ENCODE measurements at regions not wholly inside any gene's neighbourhood (a gene's known extent, or its start where the extent isn't known, plus 50 kb on each side); places are given as distances from the start of the nearest gene placed in this dataset.

GRCh38 chr2:240324312-240325015 lies 111.0 kb upstream of the GPC1 start:
- DNase-seq = no peak

DNA sequence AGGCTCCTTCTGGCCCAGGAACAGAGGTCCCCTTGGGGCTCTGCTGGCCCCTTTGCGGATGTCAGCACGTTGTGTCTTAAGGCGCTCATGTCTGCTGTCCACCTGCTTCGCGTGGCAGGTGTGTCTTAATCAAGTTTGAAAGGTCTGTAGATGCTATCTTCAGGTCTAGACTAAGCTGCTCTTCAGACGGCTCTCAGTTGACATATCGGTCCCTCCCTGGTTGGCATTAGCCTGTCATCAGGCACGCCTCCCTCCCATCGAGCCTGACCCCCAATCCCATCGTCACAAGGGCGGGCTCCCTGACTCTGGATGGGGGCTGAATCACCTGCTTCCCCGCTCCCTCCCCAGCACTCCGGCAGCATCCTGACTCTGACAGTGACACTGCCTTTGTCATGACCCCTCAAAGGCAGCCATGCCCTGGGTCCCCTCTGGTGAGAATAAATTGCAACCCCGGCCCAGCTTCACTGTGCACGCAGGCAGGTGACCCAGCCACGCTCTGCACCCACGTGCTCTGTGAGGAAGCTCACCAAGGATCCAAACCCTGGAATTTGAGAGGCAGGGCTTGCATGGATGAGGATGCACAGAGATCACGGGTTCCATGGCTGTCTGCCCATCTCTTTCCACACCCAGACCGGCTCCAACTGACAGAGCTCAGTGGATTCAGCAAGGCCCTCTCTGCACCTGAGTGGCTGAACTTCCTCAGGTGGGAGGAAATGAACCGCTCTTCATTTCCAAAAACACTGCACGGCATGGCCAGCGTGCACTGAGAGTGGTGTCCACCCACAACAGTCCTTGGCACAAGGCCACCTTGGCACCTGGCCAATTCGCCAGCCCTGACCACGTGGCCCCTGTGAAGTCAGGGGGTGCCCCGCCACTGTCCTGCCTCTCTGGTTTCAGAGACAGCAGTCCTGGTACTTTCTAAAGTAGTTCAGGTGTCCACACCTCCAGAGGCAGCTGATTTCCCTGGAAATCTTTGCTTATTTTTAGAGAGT lies 110.2 kb upstream of the GPC1 start:
- peak in 1 of 2 donors; percentile 41 for DNase-seq

GRCh38 chr2:240326246-240326645 lies 109.2 kb upstream of the GPC1 start:
- DNase-seq = no peak

DNA sequence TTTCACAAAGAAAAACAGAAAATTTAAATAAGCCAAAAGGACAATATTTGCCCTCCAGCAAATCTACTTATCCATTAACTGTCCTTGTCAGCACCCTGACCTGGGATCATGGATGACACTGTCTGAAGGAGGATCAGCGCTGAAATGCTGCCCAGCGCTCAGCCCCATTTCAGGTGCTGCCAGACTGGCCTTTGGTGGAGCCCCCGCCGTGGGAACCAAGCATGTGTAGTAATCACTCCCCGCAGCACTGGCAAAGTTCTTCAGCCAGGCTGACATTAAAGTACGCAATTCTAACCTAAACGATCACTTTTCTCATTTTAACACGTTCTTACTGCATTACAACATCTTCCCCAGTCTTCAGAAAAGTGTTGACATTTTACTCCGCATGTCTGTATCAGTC lies 108.6 kb upstream of the GPC1 start:
- no peak for DNase-seq

- no peak for DNase-seq
Measured at GRCh38 chr2:240327566-240327965, 107.9 kb upstream of the GPC1 start.

- no peak for DNase-seq
Measured at GRCh38 chr2:240328526-240328925, 106.9 kb upstream of the GPC1 start.

DNA sequence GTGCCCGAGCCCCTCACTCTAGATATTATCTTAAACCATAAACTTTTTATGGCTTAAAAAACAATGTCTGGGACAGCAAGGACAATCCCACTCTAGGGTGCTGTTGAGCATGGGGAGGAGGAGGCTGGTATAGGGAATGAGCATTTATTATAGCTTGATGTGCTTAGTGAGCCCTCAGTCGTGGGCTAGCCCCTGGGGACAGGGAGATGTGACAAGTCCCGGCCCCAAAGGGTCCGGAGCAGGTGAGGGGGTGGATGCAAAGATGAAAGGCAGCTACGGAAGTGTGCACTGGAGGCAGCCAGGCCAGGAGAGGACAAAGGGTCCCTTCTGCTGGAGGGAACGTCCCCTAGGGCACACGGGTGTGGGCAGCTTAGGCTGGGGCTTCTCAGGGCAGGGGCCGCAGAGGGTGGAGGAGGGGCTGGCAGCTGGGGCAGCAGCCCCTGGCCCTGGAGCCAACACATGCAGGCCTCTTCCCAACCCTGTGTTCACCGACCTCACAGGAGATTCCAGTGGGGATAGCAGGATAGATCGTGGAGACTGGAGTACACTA lies 106.3 kb upstream of the GPC1 start:
- no peak for DNase-seq

GRCh38 chr2:240329778-240330177 lies 105.7 kb upstream of the GPC1 start:
- DNase-seq = no peak

GRCh38 chr2:240333985-240334384 lies 101.5 kb upstream of the GPC1 start:
- no peak for DNase-seq

GRCh38 chr2:240335061-240335460 lies 100.4 kb upstream of the GPC1 start:
- no peak for DNase-seq

DNA sequence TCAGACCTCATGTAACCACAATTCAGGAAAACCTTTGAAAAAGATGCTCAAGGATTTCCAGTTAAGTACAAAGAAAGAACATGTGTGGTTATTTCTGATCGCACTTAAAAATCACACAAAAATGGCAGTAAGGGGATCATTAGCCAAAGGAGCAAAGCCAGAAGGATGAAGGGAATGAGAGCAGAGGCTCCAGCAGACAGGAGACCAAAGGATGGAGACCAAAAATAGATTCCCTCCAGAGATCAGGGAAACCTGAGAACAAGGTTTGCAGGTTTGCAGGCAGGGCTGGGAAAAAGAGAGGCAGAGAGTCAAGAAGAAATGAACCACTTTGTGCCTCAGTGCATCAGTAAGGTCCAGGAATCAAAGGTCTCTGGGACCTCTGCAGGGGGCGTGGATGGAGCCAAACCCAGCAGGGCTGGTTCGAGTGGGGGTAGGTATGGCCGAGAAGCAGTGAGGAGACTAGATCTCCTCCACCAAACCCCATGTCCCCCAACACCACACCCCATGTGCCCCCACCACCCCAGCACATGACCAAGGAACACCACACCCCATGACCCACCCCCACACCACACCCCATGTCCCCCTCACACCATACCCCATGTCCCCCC lies 98.5 kb upstream of the GPC1 start:
- DNase-seq = no peak

GRCh38 chr2:240338274-240338673 lies 97.2 kb upstream of the GPC1 start:
- no peak for DNase-seq

DNA sequence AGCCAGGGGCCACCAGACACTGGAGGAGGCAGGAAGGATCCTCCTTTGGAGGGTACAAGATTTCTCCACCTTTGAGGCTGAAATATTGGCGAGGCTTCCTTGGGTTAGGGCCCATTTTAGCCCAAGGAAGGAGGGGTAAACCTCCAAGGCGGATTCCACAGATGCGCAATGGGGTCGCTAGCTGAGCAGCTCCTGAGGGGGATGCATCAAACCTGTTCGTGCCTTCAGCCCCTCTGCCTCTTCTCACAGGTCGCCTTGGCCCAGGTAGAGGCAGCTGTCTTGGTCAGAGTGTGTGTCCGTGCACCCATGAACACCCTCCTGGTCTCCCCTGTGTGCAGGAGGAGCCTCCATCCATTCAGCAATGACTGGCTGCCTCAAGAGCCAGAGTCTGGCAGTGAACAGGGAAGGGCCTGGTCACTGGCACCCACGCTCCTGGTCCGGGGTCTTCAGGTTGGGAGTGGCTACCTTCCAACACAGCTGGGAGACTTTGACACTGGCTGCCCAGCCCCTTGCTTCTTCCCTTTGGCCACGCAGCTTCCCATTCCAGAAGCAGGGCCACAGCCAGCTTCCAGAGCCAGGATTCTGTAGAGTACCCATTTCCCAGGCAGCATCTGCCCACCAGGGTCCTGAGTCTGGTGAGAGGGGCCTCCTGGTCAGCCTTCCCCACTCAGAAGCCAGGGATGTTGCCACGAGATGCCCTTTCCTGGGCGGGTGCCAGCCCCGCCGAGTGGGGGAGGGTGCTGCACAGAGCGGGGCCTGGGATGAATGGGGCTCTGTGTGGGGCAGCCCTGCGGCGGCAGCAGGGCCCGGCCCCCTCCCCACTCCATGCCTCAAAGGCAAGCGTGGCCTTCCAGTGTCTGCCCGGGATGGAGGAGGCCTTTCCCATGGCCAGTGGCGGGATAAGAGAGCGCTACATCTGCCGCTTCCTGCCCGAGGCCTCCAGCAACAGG lies 95.8 kb upstream of the GPC1 start:
- peak; percentile 72 to 77 for DNase-seq

DNA sequence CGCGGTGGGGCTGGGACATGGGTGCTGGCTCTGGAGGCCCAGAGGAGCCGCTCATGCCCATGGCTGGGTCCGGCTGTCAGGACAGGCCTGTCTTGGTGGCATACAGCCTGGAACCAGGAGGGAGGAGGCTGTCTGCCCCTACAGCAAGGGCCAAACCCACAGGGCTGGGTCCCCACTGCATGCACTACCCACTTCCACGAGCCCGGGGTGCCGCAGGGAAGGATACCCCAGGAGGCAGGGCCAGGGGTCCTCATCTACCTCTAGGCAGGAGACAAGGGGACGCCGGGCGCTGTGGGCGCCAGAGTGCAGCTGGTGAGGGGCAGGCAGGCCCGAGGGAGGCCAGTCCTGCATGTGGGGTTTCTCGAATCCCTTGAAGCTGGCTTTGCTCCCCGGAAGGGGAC lies 95.1 kb upstream of the GPC1 start:
- no peak for DNase-seq

GRCh38 chr2:240341064-240341463 lies 94.4 kb upstream of the GPC1 start:
- no peak for DNase-seq

- DNase-seq = no peak
Measured at GRCh38 chr2:240343548-240343947, 91.9 kb upstream of the GPC1 start.

DNA sequence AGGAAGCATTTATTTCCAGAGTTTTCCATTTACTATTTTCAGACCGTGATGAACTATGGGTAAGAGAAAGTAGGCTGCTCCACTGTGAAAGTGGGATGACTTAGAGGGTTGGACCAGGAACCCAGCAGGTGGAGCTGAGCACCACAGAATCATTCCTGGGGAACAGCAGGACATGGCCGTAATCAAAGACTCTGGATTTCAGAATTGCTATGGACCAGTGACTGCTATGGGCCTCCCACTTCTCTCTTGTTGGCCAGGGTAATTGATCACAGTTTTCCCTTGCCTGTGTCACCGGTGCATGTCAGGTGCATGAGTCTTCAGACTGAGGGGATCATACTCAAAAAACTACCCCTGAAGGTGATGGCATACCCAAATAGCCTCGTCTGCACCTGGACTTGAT lies 90.6 kb upstream of the GPC1 start:
- DNase-seq = no peak

DNA sequence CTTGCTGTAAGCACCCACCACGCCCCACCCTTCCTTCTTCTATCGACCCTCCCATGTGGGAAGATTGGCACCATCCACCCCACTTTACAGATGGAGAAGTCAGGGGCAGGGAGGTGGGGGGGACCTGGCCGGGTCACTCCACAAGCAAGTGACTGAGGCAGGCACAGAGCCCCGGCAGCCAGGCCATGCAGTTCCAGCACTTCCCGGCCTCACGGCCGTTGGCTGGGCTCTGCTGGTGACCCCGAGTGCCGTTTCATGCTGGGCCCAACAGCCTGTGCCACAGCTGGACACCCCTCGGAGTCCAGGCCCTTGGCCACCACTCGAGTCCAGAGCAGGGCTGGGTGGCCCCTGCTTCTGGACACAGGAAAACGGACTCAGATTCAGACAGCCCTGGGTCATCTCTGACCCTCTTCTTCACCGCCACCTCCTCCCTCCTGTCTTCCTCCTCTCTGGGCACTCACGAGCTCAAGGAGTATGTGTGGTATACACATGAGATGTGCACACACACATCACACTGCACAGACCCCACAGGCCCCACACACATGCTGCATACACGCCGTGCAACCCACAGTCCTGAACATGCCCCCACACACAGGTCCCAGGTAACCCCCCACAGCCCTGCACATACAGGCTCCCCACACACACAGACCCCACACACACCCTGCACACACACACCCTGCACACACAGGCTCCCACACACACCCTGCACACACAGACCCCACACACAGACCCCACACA lies 89.3 kb upstream of the GPC1 start:
- no peak for DNase-seq

DNA sequence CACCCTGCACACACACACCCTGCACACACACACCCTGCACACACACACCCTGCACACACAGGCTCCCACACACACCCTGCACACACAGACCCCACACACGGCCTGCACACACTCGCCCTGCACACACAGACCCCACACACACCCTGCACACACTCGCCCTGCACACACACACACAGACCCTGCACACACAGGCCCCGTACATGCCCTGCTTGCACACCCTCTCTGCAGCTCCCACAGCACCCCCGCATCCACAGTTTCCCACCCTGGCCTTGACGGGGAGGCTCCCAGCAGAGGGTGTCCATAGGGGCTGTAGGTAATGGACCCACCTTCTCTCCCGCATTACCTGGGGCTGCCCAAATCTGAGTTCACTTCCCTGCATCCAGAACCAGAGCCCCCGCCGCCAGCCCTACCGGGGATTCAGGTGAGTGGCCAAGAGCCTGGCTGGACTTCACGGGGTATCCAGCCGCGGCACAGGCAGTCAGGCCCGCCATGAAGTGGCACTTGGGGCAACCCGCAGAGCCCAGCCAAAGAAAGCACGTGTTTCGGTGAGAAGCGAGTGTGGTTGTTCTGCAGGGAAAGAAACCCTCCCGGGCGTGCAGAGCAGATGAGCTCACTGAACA lies 88.6 kb upstream of the GPC1 start:
- no peak for DNase-seq

DNA sequence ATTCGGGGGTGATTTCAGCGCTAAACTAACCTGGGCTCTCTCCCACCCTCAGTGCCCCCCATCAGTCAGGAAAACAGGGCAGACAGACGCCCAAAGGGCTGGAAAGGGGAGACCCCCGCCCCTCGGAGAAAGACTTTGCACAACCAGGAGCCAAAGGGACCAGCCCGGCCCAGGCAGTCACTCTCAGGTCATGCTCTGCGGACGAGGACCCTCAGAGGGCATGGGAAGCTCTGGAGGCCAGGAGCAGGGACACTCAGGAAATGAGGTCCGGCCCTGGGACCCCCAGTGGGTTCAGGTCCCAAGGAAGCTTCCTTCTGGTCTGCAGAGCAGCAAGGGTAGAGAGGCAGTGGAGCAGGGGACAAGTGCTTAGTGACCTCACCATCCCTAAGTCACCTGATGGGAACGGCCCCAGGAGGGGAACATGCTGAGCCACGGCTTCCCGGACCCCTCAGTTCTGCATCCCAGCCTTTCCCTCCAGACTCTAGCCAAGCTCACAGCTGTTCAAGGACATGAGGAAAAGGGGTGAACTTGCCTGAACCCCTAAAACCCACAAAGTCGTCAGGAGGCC lies 88.0 kb upstream of the GPC1 start:
- DNase-seq = no peak
